HepG2 (cell line): ENCODE measurements at regions not wholly inside any gene's neighbourhood (a gene's known extent, or its start where the extent isn't known, plus 50 kb on each side); places are given as distances from the start of the nearest gene placed in this dataset.

ENCODE experiments used
- ATAC-seq: fragments of 200-7000 bp; cut with Tn5 transposase; 3 replicates; pipeline ENCODE4 v1.9.1; 2020; ENCODE audit warnings: mild to moderate bottlenecking, moderate library complexity
- BruUV-seq: library from RNA; stranded (reverse); fragments of 400-500 nt; replicated peaks from 2 replicates; lab custom pipeline; 2021; lab: Mats Ljungman, UMichigan
- CTCF ChIA-PET: fragments of 300-600 bp; formaldehyde crosslinking; extraction: SDS; loops from one replicate; lab custom pipeline; 2021; ENCODE audit warnings: low total read pairs, inconsistent platforms, low intra/inter-chr PET ratio; lab: Yijun Ruan, JAX
- POLR2A ChIA-PET: fragments of 350-600 bp; sonication (Branson Sonifier 250); formaldehyde crosslinking; loops from one replicate; lab custom pipeline; 2020; ENCODE audit warnings: antibody characterized with exemption, inconsistent platforms; lab: Yijun Ruan, JAX
- DNase-seq: peaks from one replicate; pipeline ENCODE4 v3.0.0-alpha.2; 2015; ENCODE audit warnings: low spot score
- FAIRE-seq: peaks from 3 replicates; lab custom pipeline; 2011; peaks lifted over from hg19 to GRCh38; lab: Jason Lieb, UNC
- H2AFZ ChIP-seq: one replicate; pipeline ENCODE4 v1.6.1; 2011; ENCODE audit warnings: low read length, inconsistent platforms
- H3K27ac ChIP-seq: fragments of 300-600 bp; 3 replicates; pipeline ENCODE4 v1.8.0; 2011; ENCODE audit warnings: mixed run types, mild to moderate bottlenecking, mixed read lengths, low read length, inconsistent platforms; ENCODE audit not compliant: insufficient read depth; ENCODE audit errors: extremely low read length
- H3K27me3 ChIP-seq, 2 experiments: fragments of 200-600 bp in 1 of 2; 2 replicates in 1 of 2; 3 replicates in 1 of 2; pipeline versions ENCODE4 v1.6.0 to v1.8.0; 2011; ENCODE audit warnings: low read length in 2 of 2, mild to moderate bottlenecking in 2 of 2, moderate library complexity in 2 of 2, inconsistent platforms in 1 of 2; ENCODE audit not compliant: insufficient read depth in 2 of 2, control insufficient read depth in 1 of 2
- H3K36me3 ChIP-seq, 2 experiments: fragments of 200-600 bp in 1 of 2; replicated peaks in 1 of 2; 2 replicates in 1 of 2; 3 replicates in 1 of 2; pipeline versions ENCODE4 v1.5.1 to v1.8.0; 2011; ENCODE audit warnings: low read length in 2 of 2, inconsistent platforms in 1 of 2; ENCODE audit not compliant: insufficient read depth in 2 of 2, control insufficient read depth in 1 of 2
- H3K4me1 ChIP-seq: 2 replicates; pipeline ENCODE4 v1.5.1; 2012; ENCODE audit warnings: low read length, inconsistent platforms; ENCODE audit not compliant: insufficient read depth
- H3K4me2 ChIP-seq: 2 replicates; pipeline ENCODE4 v1.6.0; 2011; ENCODE audit warnings: low read depth, low read length, inconsistent platforms
- H3K4me3 ChIP-seq, 3 experiments: fragments of 200-600 bp in 1 of 3; sonication (generic), shearing (Covaris generic) in 1 of 3; replicated peaks in 1 of 3; 2 replicates each; pipeline ENCODE4 v1.5.1; 2011 to 2016; ENCODE audit warnings: low read length in 3 of 3, inconsistent platforms in 2 of 3, low read depth in 2 of 3, mild to moderate bottlenecking in 2 of 3, control low read depth in 1 of 3, mixed read lengths in 1 of 3; ENCODE audit not compliant: insufficient read depth in 1 of 3
- H3K79me2 ChIP-seq: one replicate; pipeline ENCODE4 v1.6.1; 2011; ENCODE audit warnings: low read length, inconsistent platforms; ENCODE audit not compliant: insufficient read depth
- H3K9ac ChIP-seq: 2 replicates; pipeline ENCODE4 v1.6.0; 2011; ENCODE audit warnings: mild to moderate bottlenecking, low read depth, low read length, inconsistent platforms; ENCODE audit not compliant: insufficient read depth
- H3K9me3 ChIP-seq: 2 replicates; pipeline ENCODE4 v1.5.1; 2012; ENCODE audit warnings: mild to moderate bottlenecking, low read length
- H4K20me1 ChIP-seq: 2 replicates; pipeline ENCODE4 v1.6.0; 2011; ENCODE audit warnings: inconsistent platforms, mild to moderate bottlenecking, low read length, moderate library complexity; ENCODE audit not compliant: insufficient read depth
- ATF7-NPFF ChIP-seq: sonication (generic); formaldehyde crosslinking; IDR thresholded peaks from 2 replicates; pipeline ENCODE4 v1.8.1; 2023; ENCODE audit warnings: mild to moderate bottlenecking, low read depth, missing genetic modification reagents, moderate library complexity
- FOXK1 ChIP-seq: sonication (generic); formaldehyde crosslinking; IDR thresholded peaks from 2 replicates; pipeline ENCODE4 v1.4.0; 2020; ENCODE audit warnings: low read depth, missing genetic modification reagents, borderline replicate concordance
- NFIB ChIP-seq: sonication (generic); formaldehyde crosslinking; IDR thresholded peaks from 2 replicates; pipeline ENCODE4 v1.9.0; 2021; ENCODE audit warnings: missing genetic modification reagents, mild to moderate bottlenecking, borderline replicate concordance
- NR2F2 ChIP-seq: IDR thresholded peaks from 2 replicates; pipeline ENCODE4 v1.6.1; 2012; ENCODE audit warnings: low read depth, inconsistent platforms, borderline replicate concordance
- SP2 ChIP-seq: sonication (generic); formaldehyde crosslinking; IDR thresholded peaks from 2 replicates; pipeline ENCODE4 v1.5.1; 2020; ENCODE audit warnings: mild to moderate bottlenecking, missing genetic modification reagents
- THAP9 ChIP-seq: sonication (generic); formaldehyde crosslinking; IDR thresholded peaks from 2 replicates; pipeline ENCODE4; 2020; ENCODE audit warnings: missing genetic modification reagents, mild to moderate bottlenecking, borderline replicate concordance
- ZFP1 ChIP-seq: IDR thresholded peaks from 2 replicates; pipeline ENCODE4 v1.6.1; 2016
- ZMAT3 ChIP-seq: sonication (generic); formaldehyde crosslinking; conservative IDR thresholded peaks from 2 replicates; pipeline ENCODE4 v1.7.0; 2021; ENCODE audit warnings: missing genetic modification reagents
- ZNF24 ChIP-seq: fragments of 450-650 bp; IDR thresholded peaks from 2 replicates; pipeline ENCODE4 v1.6.1; 2017; ENCODE audit warnings: antibody characterized with exemption, mild to moderate bottlenecking
- ZNF275 ChIP-seq: sonication (generic); formaldehyde crosslinking; IDR thresholded peaks from 2 replicates; pipeline ENCODE4 v1.8.0; 2022; ENCODE audit warnings: missing genetic modification reagents, mild to moderate bottlenecking, inconsistent platforms, borderline replicate concordance
- ZNF430 ChIP-seq: sonication (generic); formaldehyde crosslinking; IDR thresholded peaks from 2 replicates; pipeline ENCODE4 v1.9.0; 2021; ENCODE audit warnings: mild to moderate bottlenecking, missing genetic modification reagents
- ZNF607 ChIP-seq: sonication (generic); formaldehyde crosslinking; IDR thresholded peaks from 2 replicates; pipeline ENCODE4 v1.5.1; 2020; ENCODE audit warnings: missing genetic modification reagents, mild to moderate bottlenecking, borderline replicate concordance
- WGBS: methylation state at CpG from one replicate; pipeline ENCODE4 v1.1.6; 2017; ENCODE audit warnings: low lambda C conversion rate; 5-methylcytosine and 5-hydroxymethylcytosine counted together
- in situ Hi-C: cut with HindIII; loops from 2 replicates; pipeline ENCODE4 v1.10.0; 2017; ENCODE audit warnings: low pct_unique_long_range_greater_than_20kb; ENCODE audit not compliant: extremely low pct_ligation_motif_present
- intact Hi-C: fragments of 100-400 bp; cut with micrococcal nuclease; formaldehyde crosslinking; loops from one replicate; pipeline ENCODE4 v1.10.0; 2022; ENCODE audit not compliant: unreplicated experiment

GRCh38 chr2:211270257-211270656 is 713.9 kb downstream of the CPS1 start:
- FAIRE-seq (no peak), DNase-seq (no peak), ATAC-seq (no peak)
- H3K4me2 ChIP-seq = no peak overlapping the region
- 11% methylated on average over 1 of the region's 1 CpG for WGBS
- no TSS peak for BruUV-seq
- no peak overlapping the region for H3K9ac ChIP-seq
- no peaks in the 10 kb centered on the region for H3K36me3 ChIP-seq
- H3K27ac ChIP-seq = no peak overlapping the region
- ChIA-PET CTCF (no interaction called here), POLR2A (no interaction called here)
- in situ Hi-C loops = no loop called here
- H3K4me1 ChIP-seq = no peaks in the 10 kb centered on the region
- no peak overlapping the region for H2AFZ ChIP-seq
- H3K79me2 ChIP-seq = no peaks in the 10 kb centered on the region
- intact Hi-C loops = no loop called here
- H3K27me3 ChIP-seq = no peaks in the 10 kb centered on the region
- no peak overlapping the region for H3K4me3 ChIP-seq
- peaks cover 4% of the 10 kb centered on the region; the same call in 1 of the 2 replicates for H3K9me3 ChIP-seq
- H4K20me1 ChIP-seq = no peaks in the 10 kb centered on the region
- TF ChIP-seq ZNF275 (CRISPR knock-in tag) = no peak
- no peak for TF ChIP-seq THAP9
- no peak for TF ChIP-seq ZNF607 (CRISPR knock-in tag)
- TF ChIP-seq ZMAT3 (CRISPR knock-in tag) = no peak
- TF ChIP-seq ZNF24 = no peak
- no peak for TF ChIP-seq SP2
- no peak for TF ChIP-seq FOXK1 (CRISPR knock-in tag)
- no peak for TF ChIP-seq ATF7-NPFF (CRISPR knock-in tag)
- TF ChIP-seq NR2F2 = no peak
- no peak for TF ChIP-seq ZNF430
- no peak for TF ChIP-seq ZFP1 (CRISPR knock-in tag)
- TF ChIP-seq NFIB = no peak
